Thyroid gland (tissue), 4 donors: ENCODE measurements at regions not wholly inside any gene's neighbourhood (a gene's known extent, or its start where the extent isn't known, plus 50 kb on each side); places are given as distances from the start of the nearest gene placed in this dataset.

Source experiments
- DNase-seq, 2 donors: peaks; one replicate each; pipeline ENCODE4 v3.0.0-alpha.2; 2019
- H3K27ac ChIP-seq, 3 donors: fragments of 200-600 bp; sonication (generic); 1 replicate in 2 of 3; 2 replicates in 1 of 3; pipeline ENCODE4 v1.5.1; 2016 to 2019; ENCODE audit warnings: mild to moderate bottlenecking in 1 of 3, moderate library complexity in 1 of 3
- H3K27me3 ChIP-seq: fragments of 200-600 bp; sonication (generic); one replicate; pipeline ENCODE4 v1.5.1; 2019
- H3K36me3 ChIP-seq, 2 donors: fragments of 200-600 bp; sonication (generic); one replicate each; pipeline ENCODE4 v1.5.1; 2016 to 2019
- H3K4me1 ChIP-seq, 2 donors: fragments of 200-600 bp; sonication (generic); one replicate each; pipeline ENCODE4 v1.5.1; 2017 to 2019
- H3K4me3 ChIP-seq, 3 donors: fragments of 200-600 bp; sonication (generic); replicated peaks in 1 of 3; 1 replicate in 2 of 3; 2 replicates in 1 of 3; pipeline ENCODE4 v1.5.1; 2016; ENCODE audit warnings: mild to moderate bottlenecking in 1 of 3
- H3K9me3 ChIP-seq: fragments of 200-600 bp; sonication (generic); one replicate; pipeline ENCODE4 v1.5.1; 2017
- CTCF ChIP-seq, 6 experiments: fragments of 200-600 bp in 3 of 6; fragments of 450-650 bp in 3 of 6; sonication (generic) in 3 of 6; IDR thresholded peaks; one replicate each; pipeline ENCODE4 v1.5.1; 2016 to 2019; ENCODE audit warnings: antibody characterized with exemption in 6 of 6, mild to moderate bottlenecking in 2 of 6, inconsistent platforms in 1 of 6, moderate library complexity in 1 of 6
- POLR2A ChIP-seq, 2 donors: fragments of 450-650 bp; IDR thresholded peaks; one replicate each; pipeline ENCODE4 v1.6.1; 2017; ENCODE audit warnings: antibody characterized with exemption in 2 of 2, mild to moderate bottlenecking in 2 of 2, moderate library complexity in 1 of 2
- WGBS, 2 donors: methylation state at CpG; one replicate each; pipeline ENCODE4 v1.1.5; 2017; 5-methylcytosine and 5-hydroxymethylcytosine counted together
- intact Hi-C: fragments of 100-400 bp; cut with DNase I; formaldehyde crosslinking; loops from one replicate; pipeline ENCODE4 v1.15.1; 2023

GRCh38 chr9:119556129-119556875, 187.1 kb upstream of the BRINP1 start:
- intact Hi-C loops = loop anchor here (5.0 to 10.0 kb wide), 2 partner anchors 411 to 978 kb away; no protein-coding TSS in a partner anchor
- peak overlapping the region in 1 of 3 donors; percentile 10 for H3K4me3 ChIP-seq

DNA sequence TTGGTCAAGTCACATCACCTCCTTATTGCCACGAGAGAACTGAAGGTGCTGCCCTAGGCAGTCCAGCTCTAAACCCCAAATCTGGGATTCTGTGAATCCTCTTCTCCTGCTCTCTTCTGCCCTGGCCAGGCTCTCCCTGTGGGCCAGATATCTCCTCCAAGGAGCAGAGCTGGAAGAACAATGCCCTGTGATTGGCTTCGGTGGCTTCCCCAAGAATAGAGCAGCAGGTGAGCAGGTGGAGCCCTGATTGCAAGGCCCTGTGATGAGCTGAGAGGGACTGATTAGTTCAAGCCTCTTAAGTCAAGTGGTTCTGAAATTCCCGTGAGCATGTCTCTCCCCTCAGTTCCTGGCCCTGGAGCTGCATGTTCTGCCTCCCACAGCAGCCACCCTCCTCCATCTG, 175.3 kb upstream of the BRINP1 start:
- WGBS, 2 donors = 41 to 43% methylated on average over 3 of the region's 3 CpGs

More at GRCh38 chr9:119556129-119556875, 187.1 kb upstream of the BRINP1 start:
- no peaks in the 10 kb centered on the region for H3K27me3 ChIP-seq
- DNase-seq = peak; percentile 72 to 80
- peak overlapping the region in 1 of 3 donors; percentile 35 for H3K27ac ChIP-seq
- H3K36me3 ChIP-seq = no peaks in the 10 kb centered on the region
- WGBS, 2 donors = 11% methylated on average over 25 to 29 of the region's 31 CpGs
- TF ChIP-seq POLR2A (IDR thresholded peaks at IDR 0.05) = no peak
- TF ChIP-seq CTCF (IDR thresholded peaks at IDR 0.05) = peak; percentile 85 to 96 (median 89)
- H3K4me1 ChIP-seq = peaks cover 0 to 11% of the 10 kb centered on the region in 2 donors
- H3K9me3 ChIP-seq = no peaks in the 10 kb centered on the region

GRCh38 chr9:119537138-119537537, 167.9 kb upstream of the BRINP1 start:
- Histone ChIP-seq H3K4me1 (no peaks in the 10 kb centered on the region), H3K27ac (no peak overlapping the region), H3K27me3 (no peaks in the 10 kb centered on the region), H3K9me3 (no peaks in the 10 kb centered on the region), H3K36me3 (no peaks in the 10 kb centered on the region), H3K4me3 (no peak overlapping the region)
- intact Hi-C loops = no loop called here
- no peak for DNase-seq
- WGBS, 2 donors = 38 to 54% methylated on average over 3 of the region's 3 CpGs
- no peak for TF ChIP-seq POLR2A (IDR thresholded peaks at IDR 0.05)
- no peak for TF ChIP-seq CTCF (IDR thresholded peaks at IDR 0.05)

More for the DNA sequence above, 175.3 kb upstream of the BRINP1 start:
- H3K36me3 ChIP-seq = no peaks in the 10 kb centered on the region
- H3K27ac ChIP-seq = no peak overlapping the region
- DNase-seq = no peak
- no peaks in the 10 kb centered on the region for H3K27me3 ChIP-seq
- intact Hi-C loops = no loop called here
- no peak for TF ChIP-seq CTCF (IDR thresholded peaks at IDR 0.05)
- no peak for TF ChIP-seq POLR2A (IDR thresholded peaks at IDR 0.05)
- no peak overlapping the region for H3K4me3 ChIP-seq
- H3K4me1 ChIP-seq = no peaks in the 10 kb centered on the region
- no peaks in the 10 kb centered on the region for H3K9me3 ChIP-seq

- Histone ChIP-seq H3K27ac (no peak overlapping the region), H3K4me3 (no peak overlapping the region), H3K4me1 (no peaks in the 10 kb centered on the region), H3K36me3 (no peaks in the 10 kb centered on the region), H3K9me3 (no peaks in the 10 kb centered on the region), H3K27me3 (no peaks in the 10 kb centered on the region)
- DNase-seq = no peak
- WGBS, 2 donors = 43 to 46% methylated on average over 3 of the region's 3 CpGs
- no peak for TF ChIP-seq POLR2A (IDR thresholded peaks at IDR 0.05)
- no peak for TF ChIP-seq CTCF (IDR thresholded peaks at IDR 0.05)
- intact Hi-C loops = no loop called here
Observed at GRCh38 chr9:119533504-119533903, 164.3 kb upstream of the BRINP1 start.

GRCh38 chr9:119526698-119527097, 157.5 kb upstream of the BRINP1 start:
- no peak overlapping the region for H3K4me3 ChIP-seq
- H3K27me3 ChIP-seq = no peaks in the 10 kb centered on the region
- 85 to 94% methylated on average over 8 of the region's 8 CpGs for WGBS, 2 donors
- no peaks in the 10 kb centered on the region for H3K36me3 ChIP-seq
- TF ChIP-seq CTCF (IDR thresholded peaks at IDR 0.05) = no peak
- no peak for TF ChIP-seq POLR2A (IDR thresholded peaks at IDR 0.05)
- H3K9me3 ChIP-seq = no peaks in the 10 kb centered on the region
- H3K27ac ChIP-seq = no peak overlapping the region
- intact Hi-C loops = no loop called here
- no peaks in the 10 kb centered on the region for H3K4me1 ChIP-seq
- no peak for DNase-seq
